HG03066 (cell line): ENCODE measurements at regions not wholly inside any gene's neighbourhood (a gene's known extent, or its start where the extent isn't known, plus 50 kb on each side); places are given as distances from the start of the nearest gene placed in this dataset.
"Not testable (repeated sequence)": the region's sequence is repeated elsewhere in the genome, so short reads cannot be mapped to it uniquely, and the experiment has no call there.

Source experiments
- ATAC-seq: cut with Tn5 transposase; IDR thresholded peaks from one replicate; pipeline ENCODE4 v1.9.1; 2021; ENCODE audit warnings: low read depth; ENCODE audit not compliant: unreplicated experiment

DNA sequence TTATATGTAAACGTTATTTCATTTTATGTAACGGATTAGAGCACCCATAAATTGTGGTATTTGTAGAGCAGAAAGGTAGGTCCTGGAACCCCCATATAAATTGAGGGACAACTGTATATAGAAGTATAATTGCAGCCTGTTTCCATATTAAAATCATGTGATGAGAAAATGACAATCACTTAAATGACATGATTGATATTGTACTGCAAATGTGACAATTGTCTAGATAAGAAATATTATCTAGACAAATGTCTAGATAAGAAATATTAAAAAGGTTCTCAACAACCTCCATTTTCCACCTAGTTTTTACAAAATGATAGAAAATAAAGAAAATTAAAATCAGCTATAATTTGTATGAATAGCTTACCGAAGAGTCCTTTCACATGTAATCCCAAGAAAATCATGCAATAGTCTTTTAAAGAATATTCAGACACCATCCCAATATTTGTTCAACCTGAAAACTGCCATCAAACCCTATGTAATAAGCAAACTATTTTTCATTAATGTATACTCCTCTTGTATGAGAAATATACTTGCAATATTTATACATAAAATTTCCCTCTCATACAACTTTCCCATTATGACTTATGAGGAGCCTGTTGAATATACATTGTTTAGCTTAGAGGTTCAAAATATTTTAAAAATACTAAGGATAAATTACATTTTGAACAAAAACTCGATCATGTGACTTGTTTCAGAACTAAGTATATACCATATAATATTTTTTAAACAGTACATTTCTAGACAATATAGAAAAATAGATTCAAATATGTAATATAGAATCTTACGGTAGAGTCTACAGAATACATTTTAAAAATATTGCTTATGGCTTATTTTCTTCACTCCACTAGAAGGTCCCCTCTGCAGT, 153.2 kb downstream of the CRPPA start:
- no peak for ATAC-seq

DNA sequence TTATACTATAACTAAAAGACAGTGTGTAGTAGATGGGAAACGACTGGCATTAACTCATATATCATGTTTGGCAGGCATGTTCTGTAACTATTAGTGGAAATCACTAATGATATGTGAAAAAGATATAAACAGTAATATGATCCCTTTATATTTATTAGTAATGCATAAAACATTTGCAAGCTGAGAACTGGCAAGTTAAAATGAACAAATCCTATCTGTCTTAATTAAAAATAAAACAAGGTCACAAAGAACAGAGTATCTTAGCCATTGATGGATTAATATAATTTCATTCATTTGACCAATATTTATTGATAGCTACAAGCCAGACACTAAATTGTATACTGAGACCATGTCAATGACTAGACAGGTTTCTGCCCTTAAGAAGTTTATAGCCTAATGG, 154.5 kb downstream of the CRPPA start:
- ATAC-seq: no peak

- not testable (repeated sequence) for ATAC-seq
Observed at GRCh38 chr7:16266470-16266869, 154.9 kb downstream of the CRPPA start.

GRCh38 chr7:16265863-16266458, 155.4 kb downstream of the CRPPA start:
- ATAC-seq: no peak

- no peak for ATAC-seq
Observed at GRCh38 chr7:16264823-16265804, 156.2 kb downstream of the CRPPA start.

DNA sequence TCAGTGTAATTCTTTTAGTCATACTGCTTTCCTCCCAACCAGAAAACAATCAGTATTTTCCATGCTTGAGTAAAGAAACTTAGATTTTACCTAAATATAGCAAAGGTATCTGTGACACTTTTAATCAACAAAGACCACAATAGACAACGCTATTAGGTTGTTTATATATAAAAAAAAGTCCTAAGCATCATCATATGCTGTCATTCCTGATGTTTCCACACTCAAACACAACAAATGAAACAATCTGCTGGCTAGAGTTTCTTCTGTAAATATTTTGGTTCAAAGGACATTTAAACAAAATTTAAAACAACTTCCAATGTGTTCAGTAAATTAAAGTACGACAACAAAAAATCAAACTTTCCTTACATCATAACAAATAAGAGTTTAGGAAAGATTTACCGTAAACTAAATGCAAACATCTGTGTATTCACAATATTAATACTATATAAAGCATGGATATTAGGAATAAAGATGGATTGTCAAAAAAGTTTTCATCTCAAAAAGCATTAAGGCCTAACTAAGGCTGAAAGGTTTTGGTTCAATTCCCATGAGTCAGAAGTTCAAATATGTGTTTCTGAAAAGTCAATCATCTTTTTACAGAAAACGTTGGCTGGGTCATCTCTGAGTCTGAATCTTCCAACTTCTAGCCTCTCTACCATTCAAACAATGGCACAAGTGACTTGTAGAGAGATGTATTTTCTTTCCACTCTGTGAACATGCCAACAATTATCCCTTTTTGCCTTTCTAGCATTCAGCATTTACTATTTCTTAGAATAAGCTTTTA, 157.1 kb downstream of the CRPPA start:
- no peak for ATAC-seq

DNA sequence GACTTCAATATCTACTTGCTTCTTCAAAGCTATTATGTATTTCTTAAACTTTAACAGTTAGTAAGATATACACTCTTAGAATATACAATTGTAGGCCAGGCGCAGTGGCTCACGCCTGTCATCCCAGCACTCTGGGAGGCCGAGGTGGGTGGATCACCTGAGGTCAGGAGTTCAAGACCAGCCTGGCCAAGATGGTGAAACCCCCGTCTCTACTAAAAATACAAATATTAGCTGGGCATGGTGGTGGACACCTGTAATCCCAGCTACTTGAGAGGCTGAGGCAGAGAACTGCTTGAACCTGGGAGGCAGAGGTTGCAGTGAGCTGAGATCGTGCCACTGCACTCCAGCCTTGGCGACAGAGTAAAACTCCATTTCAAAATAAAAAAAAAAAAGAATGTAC, 158.0 kb downstream of the CRPPA start:
- not testable (repeated sequence) for ATAC-seq

GRCh38 chr7:16261654-16262053, 159.7 kb downstream of the CRPPA start:
- no peak for ATAC-seq

GRCh38 chr7:16261100-16261499, 160.2 kb downstream of the CRPPA start:
- no peak for ATAC-seq

GRCh38 chr7:16260236-16260728, 161.1 kb downstream of the CRPPA start:
- ATAC-seq: no peak

DNA sequence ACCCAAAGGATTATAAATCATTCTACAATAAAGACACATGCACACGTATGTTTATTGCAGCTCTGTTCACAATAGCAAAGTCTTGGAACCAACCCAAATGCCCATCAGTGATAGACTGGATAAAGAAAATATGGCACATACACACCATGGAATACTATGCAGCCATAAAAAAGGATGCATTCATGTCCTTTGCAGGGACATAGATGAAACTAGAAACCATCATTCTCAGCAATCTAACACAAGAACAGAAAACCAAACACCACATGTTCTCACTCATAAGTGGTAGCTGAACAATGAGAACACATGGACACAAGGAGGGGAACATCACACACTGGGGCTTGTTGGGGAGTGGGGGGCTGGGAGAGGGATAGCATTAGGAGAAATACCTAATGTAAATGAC, 164.9 kb downstream of the CRPPA start:
- ATAC-seq: not testable (repeated sequence)

- ATAC-seq: not testable (repeated sequence)
Observed at GRCh38 chr7:16255952-16256351, 165.4 kb downstream of the CRPPA start.

GRCh38 chr7:16250655-16251054, 170.7 kb downstream of the CRPPA start:
- ATAC-seq: not testable (repeated sequence)

- not testable (repeated sequence) for ATAC-seq
Observed at GRCh38 chr7:16249204-16249603, 172.1 kb downstream of the CRPPA start.

GRCh38 chr7:16248556-16248955, 172.8 kb downstream of the CRPPA start:
- not testable (repeated sequence) for ATAC-seq

- ATAC-seq: no peak
Observed at GRCh38 chr7:16244469-16244868, 176.9 kb downstream of the CRPPA start.

DNA sequence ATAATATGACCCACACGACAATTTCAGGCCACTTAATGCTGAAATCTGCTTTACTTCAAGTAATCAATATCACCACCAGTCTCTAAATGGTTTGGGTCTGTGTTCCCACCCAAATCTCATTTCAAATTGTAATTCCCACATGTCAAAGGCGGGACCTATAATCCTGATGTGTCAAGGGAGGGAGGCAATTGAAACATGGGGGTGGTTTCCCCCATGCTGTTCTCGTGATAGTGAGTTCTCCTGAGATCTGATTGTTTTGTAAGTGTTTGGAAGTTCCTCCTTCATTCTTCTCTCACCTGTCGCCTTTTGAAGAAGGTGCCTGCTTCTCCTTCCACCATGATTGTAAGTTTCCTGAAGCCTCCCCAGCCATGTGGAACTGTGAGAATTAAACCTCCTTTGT, 178.4 kb downstream of the CRPPA start:
- no peak for ATAC-seq

DNA sequence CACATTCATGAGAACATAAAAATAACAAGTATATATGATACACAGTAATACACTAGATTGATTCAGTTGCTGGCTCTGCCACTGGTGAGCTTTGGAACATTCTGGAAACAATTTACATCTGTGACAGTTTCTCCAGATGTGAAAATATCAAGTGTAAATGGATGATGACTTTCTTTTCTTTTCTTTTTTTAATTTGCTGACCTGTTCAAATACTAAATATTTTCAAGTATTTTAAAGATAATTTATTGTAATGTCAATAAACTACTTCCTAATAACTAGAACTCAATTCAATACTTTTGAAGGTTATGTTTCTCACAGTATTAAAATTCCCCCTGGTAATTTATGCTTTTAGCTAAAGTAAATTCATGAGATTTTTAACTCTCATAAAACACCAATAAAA, 180.3 kb downstream of the CRPPA start:
- no peak for ATAC-seq

DNA sequence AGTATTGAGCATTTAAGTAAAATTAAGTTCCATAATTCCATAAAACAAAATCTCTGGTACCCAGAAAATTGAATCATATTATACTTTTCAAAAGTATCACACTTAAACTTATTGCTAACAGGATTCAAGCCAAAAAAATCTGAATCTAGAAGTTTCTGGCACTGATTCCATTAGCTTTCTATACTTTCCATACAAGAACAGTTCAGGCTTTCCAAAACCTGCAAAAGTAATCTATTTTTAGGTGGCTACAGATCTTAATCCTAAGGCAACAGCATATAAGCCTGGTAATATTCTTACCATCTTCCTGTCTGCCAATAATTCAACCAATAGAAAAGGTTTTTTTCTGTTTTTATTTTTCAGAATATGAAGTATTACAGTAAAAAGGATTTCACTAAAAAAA, 185.0 kb downstream of the CRPPA start:
- ATAC-seq: no peak
